ENCODE measurements at regions not wholly inside any gene's neighbourhood (a gene's known extent, or its start where the extent isn't known, plus 50 kb on each side); places are given as distances from the start of the nearest gene placed in this dataset.

- DNase-seq = no peak
Observed at GRCh38 chr4:65834707-65835106, 164.4 kb upstream of the EPHA5 start.

GRCh38 chr4:65831828-65832227 lies 161.5 kb upstream of the EPHA5 start:
- no peak for DNase-seq

- no peak for DNase-seq
Observed at GRCh38 chr4:65825116-65825753, 154.9 kb upstream of the EPHA5 start.

- DNase-seq = no peak
Observed at GRCh38 chr4:65819192-65819591, 148.9 kb upstream of the EPHA5 start.

GRCh38 chr4:65805936-65806335 lies 135.6 kb upstream of the EPHA5 start:
- no peak for DNase-seq

- no peak for DNase-seq
Observed at GRCh38 chr4:65799513-65799912, 129.2 kb upstream of the EPHA5 start.

- DNase-seq = no peak
Observed at GRCh38 chr4:65798498-65799127, 128.3 kb upstream of the EPHA5 start.

- no peak for DNase-seq
Observed at GRCh38 chr4:65791812-65792308, 121.6 kb upstream of the EPHA5 start.

GRCh38 chr4:65791111-65791811 lies 121.0 kb upstream of the EPHA5 start:
- DNase-seq = no peak

- DNase-seq = no peak
Observed at GRCh38 chr4:65789805-65790204, 119.5 kb upstream of the EPHA5 start.

- DNase-seq = no peak
Observed at GRCh38 chr4:65789341-65789740, 119.1 kb upstream of the EPHA5 start.

- no peak for DNase-seq
Observed at GRCh38 chr4:65777270-65777669, 107.0 kb upstream of the EPHA5 start.

- DNase-seq = no peak
Observed at GRCh38 chr4:65773636-65774035, 103.3 kb upstream of the EPHA5 start.

GRCh38 chr4:65747386-65747785 lies 77.1 kb upstream of the EPHA5 start:
- DNase-seq = no peak

GRCh38 chr4:65738134-65738533 lies 67.8 kb upstream of the EPHA5 start:
- DNase-seq = no peak

- peak; percentile 63 for DNase-seq
Observed at GRCh38 chr4:65737672-65738071, 67.4 kb upstream of the EPHA5 start.

GRCh38 chr4:65724973-65725372 lies 54.7 kb upstream of the EPHA5 start:
- no peak for DNase-seq

All from NCI-H2029 (cell line).